ENCODE measurements at regions not wholly inside any gene's neighbourhood (a gene's known extent, or its start where the extent isn't known, plus 50 kb on each side); places are given as distances from the start of the nearest gene placed in this dataset.

DNA sequence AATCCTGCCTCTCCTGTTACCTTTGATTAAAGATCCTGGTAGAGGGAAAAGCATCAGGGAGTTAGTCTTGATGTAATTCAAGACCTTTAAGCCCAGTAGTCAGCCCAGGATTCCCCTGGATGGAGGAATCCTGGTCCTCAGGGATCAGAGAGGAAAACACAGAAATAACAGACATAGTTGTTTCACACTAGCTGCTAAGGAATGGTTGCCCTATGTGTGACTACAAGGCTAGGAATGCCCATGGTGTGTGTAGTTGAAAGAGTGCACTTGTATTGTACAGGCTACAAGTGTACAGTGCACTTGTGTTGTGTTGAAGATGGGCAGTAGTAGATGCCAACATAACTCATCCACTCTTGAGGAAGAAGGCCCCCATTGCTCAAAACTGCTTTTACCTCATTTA is 226.8 kb downstream of the AASDHPPT start:
- TF ChIP-seq, protein P1, sequence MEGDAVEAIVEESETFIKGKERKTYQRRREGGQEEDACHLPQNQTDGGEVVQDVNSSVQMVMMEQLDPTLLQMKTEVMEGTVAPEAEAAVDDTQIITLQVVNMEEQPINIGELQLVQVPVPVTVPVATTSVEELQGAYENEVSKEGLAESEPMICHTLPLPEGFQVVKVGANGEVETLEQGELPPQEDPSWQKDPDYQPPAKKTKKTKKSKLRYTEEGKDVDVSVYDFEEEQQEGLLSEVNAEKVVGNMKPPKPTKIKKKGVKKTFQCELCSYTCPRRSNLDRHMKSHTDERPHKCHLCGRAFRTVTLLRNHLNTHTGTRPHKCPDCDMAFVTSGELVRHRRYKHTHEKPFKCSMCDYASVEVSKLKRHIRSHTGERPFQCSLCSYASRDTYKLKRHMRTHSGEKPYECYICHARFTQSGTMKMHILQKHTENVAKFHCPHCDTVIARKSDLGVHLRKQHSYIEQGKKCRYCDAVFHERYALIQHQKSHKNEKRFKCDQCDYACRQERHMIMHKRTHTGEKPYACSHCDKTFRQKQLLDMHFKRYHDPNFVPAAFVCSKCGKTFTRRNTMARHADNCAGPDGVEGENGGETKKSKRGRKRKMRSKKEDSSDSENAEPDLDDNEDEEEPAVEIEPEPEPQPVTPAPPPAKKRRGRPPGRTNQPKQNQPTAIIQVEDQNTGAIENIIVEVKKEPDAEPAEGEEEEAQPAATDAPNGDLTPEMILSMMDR (conservative IDR thresholded peaks at IDR 0.05; ENCODE audit: low read depth, low read length): no peak
- TF ChIP-seq EZH2 (IDR thresholded peaks at IDR 0.05; ENCODE audit: low read length, unreplicated experiment) (no peak), EZH2phosphoT487 (IDR thresholded peaks at IDR 0.05; ENCODE audit: borderline replicate concordance, low read length) (no peak)

Measured in PC-3 (cell line).